Activated CD4-positive, alpha-beta T cell treated with anti-CD3 and anti-CD28 coated beads, Interleukin-10, Interleukin-2, amounts not matched to agents 100 ng/mL and 50 ng/mL, durations not matched to agents 16 hours and 8 hours (primary cell): ENCODE measurements at regions not wholly inside any gene's neighbourhood (a gene's known extent, or its start where the extent isn't known, plus 50 kb on each side); places are given as distances from the start of the nearest gene placed in this dataset.
"Not testable (repeated sequence)": the region's sequence is repeated elsewhere in the genome, so short reads cannot be mapped to it uniquely, and the experiment has no call there.

Experiments
- DNase-seq: peaks from one replicate; pipeline ENCODE4 v3.0.0-alpha.2; 2020

DNA sequence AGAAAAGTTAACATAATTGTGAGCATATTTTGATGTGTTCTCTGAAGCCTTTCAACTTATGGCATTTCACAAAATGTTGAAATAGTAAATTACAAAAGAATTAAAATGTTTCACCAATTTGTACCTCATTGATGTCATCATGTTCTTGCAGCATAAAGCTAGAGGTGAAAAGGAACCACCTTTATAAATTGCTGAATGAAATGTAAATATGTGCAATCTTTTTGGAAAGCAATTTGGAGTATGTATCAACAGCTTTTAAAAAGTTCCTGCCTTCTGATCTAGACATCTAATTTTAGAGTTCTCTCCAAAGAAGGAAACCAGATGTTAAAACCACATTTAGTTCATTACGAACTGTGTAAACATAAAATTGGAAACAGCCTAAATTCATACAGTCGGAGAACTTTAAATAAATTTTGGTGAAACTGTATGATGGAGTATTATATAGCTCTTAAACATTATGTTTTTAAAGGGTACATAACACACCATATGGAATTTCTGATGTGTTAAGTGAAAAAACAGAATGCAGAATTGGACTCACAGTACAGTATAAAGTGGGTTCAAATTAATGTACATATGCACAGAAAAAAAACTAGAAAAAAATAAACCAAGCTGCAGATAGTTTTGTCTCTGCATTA, 311.2 kb upstream of the NAALADL2 start:
- no peak for DNase-seq

GRCh38 chr3:174548841-174549623, 310.1 kb upstream of the NAALADL2 start:
- DNase-seq, result no peak

- DNase-seq, result no peak
These were observed 277.6 kb upstream of the NAALADL2 start for GRCh38 chr3:174581558-174581957.

GRCh38 chr3:174583396-174583795, 275.7 kb upstream of the NAALADL2 start:
- DNase-seq, result no peak

- not testable (repeated sequence) for DNase-seq
These were observed 272.0 kb upstream of the NAALADL2 start for GRCh38 chr3:174587137-174587536.

DNA sequence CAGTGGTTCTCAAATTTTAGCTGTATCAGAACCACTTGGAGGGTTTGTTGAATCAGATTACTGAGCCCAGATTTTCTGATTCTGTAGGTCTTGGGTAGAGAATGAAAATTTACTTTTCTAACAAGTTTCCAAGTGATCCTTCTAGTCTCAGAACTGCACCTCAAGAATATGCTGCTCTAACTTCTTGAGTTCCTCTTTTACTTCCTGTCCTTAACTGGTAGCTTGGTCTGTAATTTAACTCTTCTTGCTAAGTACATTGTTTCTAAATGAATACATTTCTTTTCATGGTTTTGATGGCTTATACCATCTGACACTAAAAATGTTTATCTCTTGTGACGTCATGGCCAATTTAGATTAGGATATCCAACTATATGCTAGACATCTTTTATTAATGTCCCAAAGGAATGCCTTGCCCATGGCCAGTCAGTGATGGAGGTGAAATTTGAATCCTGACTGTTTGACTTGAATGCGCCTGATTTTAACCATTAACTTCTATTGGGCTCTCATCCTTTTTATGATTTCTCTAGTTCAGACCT, 262.6 kb upstream of the NAALADL2 start:
- DNase-seq, result no peak

GRCh38 chr3:174598885-174599439, 260.2 kb upstream of the NAALADL2 start:
- no peak for DNase-seq

GRCh38 chr3:174613173-174613572, 246.0 kb upstream of the NAALADL2 start:
- DNase-seq, result no peak

GRCh38 chr3:174614036-174614435, 245.1 kb upstream of the NAALADL2 start:
- no peak for DNase-seq

DNA sequence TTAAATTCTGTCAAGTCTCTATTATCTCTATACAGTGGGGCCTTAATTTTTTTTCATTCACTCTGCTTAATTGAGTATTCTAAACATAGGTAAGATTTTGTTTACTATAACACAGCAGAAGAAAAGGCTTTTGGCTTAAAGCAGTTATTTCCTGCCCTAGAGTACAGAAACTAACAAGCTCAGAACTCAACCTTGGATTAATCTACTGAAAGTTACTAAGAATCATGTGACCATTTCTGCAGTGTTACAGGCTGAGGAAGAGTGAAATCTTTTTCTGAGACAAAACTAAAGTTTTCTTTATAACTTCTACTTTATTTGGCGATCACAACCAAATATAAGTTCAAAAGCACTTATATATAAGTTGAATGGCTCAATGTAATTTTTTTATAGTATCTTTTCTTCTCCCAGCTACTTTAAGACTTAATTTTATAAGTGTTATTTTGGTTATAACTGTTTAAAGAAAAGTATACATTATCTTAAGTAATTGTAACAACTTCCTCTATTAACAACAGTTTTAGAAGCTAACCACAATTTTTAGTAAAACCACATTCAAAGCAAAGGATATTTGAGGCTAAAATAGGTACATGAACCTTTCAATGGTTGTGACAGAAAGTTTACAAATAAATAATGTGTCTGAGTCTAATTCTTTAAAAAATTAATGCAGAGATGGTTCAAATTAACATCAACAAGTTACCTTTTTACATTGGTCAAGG, 240.6 kb upstream of the NAALADL2 start:
- no peak for DNase-seq

GRCh38 chr3:174619239-174619638, 239.9 kb upstream of the NAALADL2 start:
- DNase-seq, result no peak

DNA sequence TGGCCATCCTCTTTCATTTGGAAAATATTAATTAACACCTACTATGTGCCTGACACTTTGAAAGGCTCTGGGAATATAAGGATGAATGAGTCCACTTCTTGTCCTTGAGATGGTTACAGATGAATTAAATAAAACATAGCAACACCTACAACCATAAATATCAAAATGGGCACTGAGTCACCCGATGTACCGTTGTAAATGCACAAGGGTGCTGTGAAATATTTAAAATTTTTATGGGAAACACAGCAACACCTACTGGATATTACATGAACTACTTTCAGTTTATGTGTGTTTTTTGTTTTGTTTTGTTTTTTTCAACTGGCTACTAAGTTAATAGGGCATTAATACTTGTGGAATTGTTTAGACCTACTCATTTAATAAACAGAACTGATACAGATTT, 239.0 kb upstream of the NAALADL2 start:
- no peak for DNase-seq

DNA sequence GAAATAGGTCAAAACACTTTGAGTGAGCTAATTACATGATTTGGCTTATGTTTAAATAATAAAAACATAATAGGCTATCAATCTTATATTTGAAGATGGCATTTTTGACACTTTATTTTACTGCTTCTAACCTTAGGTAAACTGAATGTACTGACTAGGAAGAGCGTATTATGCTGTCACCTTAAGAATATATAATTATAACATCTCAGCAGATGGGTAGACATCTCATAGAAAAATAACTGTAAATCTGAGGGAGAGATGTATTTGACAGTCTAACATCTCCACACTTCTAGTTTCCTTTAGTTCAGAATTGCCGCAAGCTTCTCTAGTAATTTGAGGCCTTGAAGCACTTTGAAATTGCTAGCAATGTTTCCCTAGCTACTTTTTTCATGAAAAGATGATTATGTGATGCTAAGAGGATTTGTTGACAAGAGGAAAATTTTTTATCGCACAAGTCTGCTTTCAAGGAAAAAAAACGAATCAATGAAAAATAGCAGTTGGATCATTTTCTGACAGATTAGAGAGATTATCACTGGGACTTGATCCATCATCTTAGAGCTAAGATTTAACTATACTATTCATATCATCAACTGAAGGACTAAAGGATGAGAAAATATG, 238.2 kb upstream of the NAALADL2 start:
- DNase-seq, result no peak

DNA sequence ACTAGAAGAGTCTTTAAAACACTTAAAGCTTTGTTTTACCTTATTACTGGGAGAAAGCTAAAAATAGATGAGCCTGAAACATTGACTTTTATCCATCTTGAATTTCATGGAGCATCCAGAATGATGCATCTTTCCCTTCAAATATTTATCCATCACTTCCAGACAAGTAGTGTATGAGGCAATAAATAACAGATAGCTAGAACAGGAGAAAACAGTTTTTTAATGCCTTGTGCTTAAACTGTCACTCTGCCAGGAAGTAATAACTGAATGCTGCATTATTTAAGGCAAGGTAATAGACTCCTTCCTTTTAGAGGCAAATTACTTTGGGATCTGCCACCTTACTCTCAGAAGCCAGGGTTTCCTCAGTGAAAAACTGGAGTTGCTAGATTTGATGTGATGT, 225.8 kb upstream of the NAALADL2 start:
- DNase-seq, result no peak

- DNase-seq, result no peak
These were observed 222.7 kb upstream of the NAALADL2 start for GRCh38 chr3:174636451-174636850.

GRCh38 chr3:174639406-174639805, 219.7 kb upstream of the NAALADL2 start:
- no peak for DNase-seq

GRCh38 chr3:174639970-174640369, 219.2 kb upstream of the NAALADL2 start:
- DNase-seq, result no peak

GRCh38 chr3:174640932-174641331, 218.2 kb upstream of the NAALADL2 start:
- DNase-seq, result no peak

DNA sequence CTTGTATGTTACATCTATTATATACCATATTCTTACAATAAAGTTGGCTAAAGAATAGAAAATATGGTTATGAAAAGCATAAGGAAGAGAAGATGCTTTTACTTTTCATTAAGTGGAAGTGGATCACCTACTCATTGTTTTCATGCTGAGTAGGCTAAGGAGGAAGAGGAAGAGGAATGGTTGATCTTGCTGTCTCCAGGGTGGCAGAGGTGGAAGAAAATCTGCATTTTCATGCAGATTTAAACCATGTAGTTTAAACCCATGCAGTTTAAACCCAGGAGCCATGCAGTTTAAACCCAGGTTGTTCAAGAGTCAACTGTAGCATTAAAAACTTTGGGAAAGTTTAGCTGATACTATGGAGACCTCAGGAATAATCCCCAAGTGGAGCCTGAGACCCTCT, 214.8 kb upstream of the NAALADL2 start:
- DNase-seq, result no peak

- no peak for DNase-seq
These were observed 207.2 kb upstream of the NAALADL2 start for GRCh38 chr3:174651951-174652350.

GRCh38 chr3:174659511-174659910, 199.6 kb upstream of the NAALADL2 start:
- DNase-seq, result no peak

DNA sequence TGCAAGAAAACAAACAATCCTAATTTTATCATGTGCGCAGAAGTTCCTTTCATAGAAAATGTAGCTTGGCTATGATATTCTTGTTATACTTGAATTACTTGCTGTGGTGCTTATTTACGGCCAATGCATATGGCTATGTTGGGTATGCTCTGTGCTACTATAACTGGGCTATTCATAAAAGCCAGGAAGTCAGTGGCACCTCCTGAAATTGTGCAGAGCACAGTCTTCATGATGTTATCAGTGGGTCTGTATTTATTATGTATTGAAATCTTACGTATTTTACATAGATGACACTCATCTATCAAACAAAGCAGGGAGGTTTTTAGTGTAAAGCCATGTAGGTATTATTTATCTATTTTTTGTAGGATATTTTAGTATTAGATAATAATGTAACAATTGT, 196.5 kb upstream of the NAALADL2 start:
- no peak for DNase-seq

- no peak for DNase-seq
These were observed 191.7 kb upstream of the NAALADL2 start for GRCh38 chr3:174667386-174667785.
